ENCODE measurements at regions not wholly inside any gene's neighbourhood (a gene's known extent, or its start where the extent isn't known, plus 50 kb on each side); places are given as distances from the start of the nearest gene placed in this dataset.
"Not testable (repeated sequence)": the region's sequence is repeated elsewhere in the genome, so short reads cannot be mapped to it uniquely, and the experiment has no call there.

GRCh38 chr11:38884145-38884865 is 2286.3 kb upstream of the RAG2 start:
- Histone ChIP-seq H3K9me3 (replicated peaks in 1 of 11) (no peaks in the 10 kb centered on the region), H3K27me3 (no peaks in the 10 kb centered on the region), H3K4me3 (no peak overlapping the region), H3K4me2 (no peak overlapping the region), H4K20me1 (no peaks in the 10 kb centered on the region), H3K36me3 (no peaks in the 10 kb centered on the region), H3K27ac (no peak overlapping the region), H3K4me1 (no peaks in the 10 kb centered on the region), H3K9ac (no peak overlapping the region)
- TF ChIP-seq Cebpa-rat (IDR thresholded peaks at IDR 0.05) = no peak

- H4K20me1 ChIP-seq = no peaks in the 10 kb centered on the region
- H3K27ac ChIP-seq = no peak overlapping the region
- no peak overlapping the region for H3K4me2 ChIP-seq
- peaks cover 0 to 11% (median 0%) of the 10 kb centered on the region in 11 experiments; a peak in 6 of 22 replicates for H3K9me3 ChIP-seq (replicated peaks in 1 of 11)
- no peaks in the 10 kb centered on the region for H3K27me3 ChIP-seq
- H3K4me3 ChIP-seq = no peak overlapping the region
- no peak overlapping the region for H3K9ac ChIP-seq
- TF ChIP-seq Cebpa-rat (IDR thresholded peaks at IDR 0.05) = no peak
- H3K36me3 ChIP-seq = no peaks in the 10 kb centered on the region
- H3K4me1 ChIP-seq = no peaks in the 10 kb centered on the region
Observed at GRCh38 chr11:38867338-38867737, 2269.3 kb upstream of the RAG2 start.

- no peaks in the 10 kb centered on the region for H3K4me1 ChIP-seq
- H4K20me1 ChIP-seq = no peaks in the 10 kb centered on the region
- H3K36me3 ChIP-seq = no peaks in the 10 kb centered on the region
- no peak for TF ChIP-seq Cebpa-rat (IDR thresholded peaks at IDR 0.05)
- no peak overlapping the region for H3K4me2 ChIP-seq
- no peaks in the 10 kb centered on the region for H3K27me3 ChIP-seq
- H3K9ac ChIP-seq = no peak overlapping the region
- no peak overlapping the region for H3K4me3 ChIP-seq
- H3K27ac ChIP-seq = no peak overlapping the region
- H3K9me3 ChIP-seq (replicated peaks in 1 of 11) = peaks cover 0 to 11% (median 0%) of the 10 kb centered on the region in 11 experiments; a peak in 6 of 22 replicates
Observed at GRCh38 chr11:38865922-38866321, 2267.9 kb upstream of the RAG2 start.

GRCh38 chr11:38842991-38843390 is 2245.0 kb upstream of the RAG2 start:
- no peak overlapping the region for H3K4me3 ChIP-seq

DNA sequence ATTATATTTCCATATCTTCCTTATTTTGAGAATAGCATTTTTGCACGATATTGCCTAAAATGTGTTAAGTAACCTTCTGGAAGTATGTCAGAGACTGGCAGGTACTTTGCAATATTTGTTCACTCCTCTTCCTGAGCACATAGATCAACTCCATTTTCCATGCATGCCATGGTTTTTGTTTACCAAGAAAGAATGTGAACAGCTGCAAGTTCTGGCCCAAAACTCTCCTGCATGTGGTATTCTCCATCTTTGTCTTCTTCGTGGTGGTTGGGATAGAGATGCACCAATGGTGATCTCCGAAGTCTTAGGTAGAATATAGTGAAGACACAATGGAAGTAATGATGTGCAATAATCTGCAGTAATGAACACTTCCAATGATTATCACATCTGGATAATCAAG is 2241.0 kb upstream of the RAG2 start:
- Histone ChIP-seq H3K27me3 (no peaks in the 10 kb centered on the region), H4K20me1 (no peaks in the 10 kb centered on the region), H3K27ac (no peak overlapping the region), H3K4me1 (no peaks in the 10 kb centered on the region), H3K9ac (no peak overlapping the region), H3K4me2 (no peak overlapping the region), H3K4me3 (no peak overlapping the region), H3K9me3 (replicated peaks in 1 of 11) (no peaks in the 10 kb centered on the region), H3K36me3 (no peaks in the 10 kb centered on the region)
- TF ChIP-seq Cebpa-rat (IDR thresholded peaks at IDR 0.05) = no peak

More at GRCh38 chr11:38842991-38843390, 2245.0 kb upstream of the RAG2 start:
- no peak for TF ChIP-seq Cebpa-rat (IDR thresholded peaks at IDR 0.05)
- Histone ChIP-seq H3K9ac (no peak overlapping the region), H3K36me3 (no peaks in the 10 kb centered on the region), H3K9me3 (replicated peaks in 1 of 11) (no peaks in the 10 kb centered on the region; a peak in 1 of 22 replicates), H3K4me2 (no peak overlapping the region), H3K27ac (no peak overlapping the region), H3K4me1 (no peaks in the 10 kb centered on the region), H4K20me1 (no peaks in the 10 kb centered on the region), H3K27me3 (no peaks in the 10 kb centered on the region)

DNA sequence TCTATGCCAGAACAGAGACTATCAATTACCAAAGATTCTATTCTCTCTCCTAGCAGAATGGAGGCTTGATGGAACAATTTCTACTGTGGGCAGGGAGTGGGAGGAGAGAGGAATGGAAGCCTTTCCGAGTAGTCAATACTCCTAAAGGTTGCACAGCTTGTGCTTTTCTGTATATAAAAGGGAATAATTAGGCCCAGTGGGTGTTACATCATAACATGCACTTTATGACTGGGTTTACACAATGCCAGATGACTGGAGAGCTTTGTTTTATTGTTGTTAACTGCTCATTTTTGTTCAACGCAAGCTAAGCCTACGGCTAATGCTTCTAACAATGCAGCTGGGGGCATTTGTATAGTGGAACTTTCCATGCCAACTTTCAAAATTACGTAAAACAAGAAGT is 2237.9 kb upstream of the RAG2 start:
- Histone ChIP-seq H3K9ac (no peak overlapping the region), H3K27me3 (no peaks in the 10 kb centered on the region), H4K20me1 (no peaks in the 10 kb centered on the region), H3K9me3 (replicated peaks in 1 of 11) (no peaks in the 10 kb centered on the region), H3K4me1 (no peaks in the 10 kb centered on the region), H3K4me2 (no peak overlapping the region), H3K27ac (no peak overlapping the region), H3K36me3 (no peaks in the 10 kb centered on the region), H3K4me3 (no peak overlapping the region)
- no peak for TF ChIP-seq Cebpa-rat (IDR thresholded peaks at IDR 0.05)

GRCh38 chr11:38824573-38824972 is 2226.5 kb upstream of the RAG2 start:
- Histone ChIP-seq H3K9ac (no peak overlapping the region), H3K36me3 (no peaks in the 10 kb centered on the region), H3K27me3 (no peaks in the 10 kb centered on the region), H3K27ac (no peak overlapping the region), H3K9me3 (replicated peaks in 1 of 11) (peaks cover 0 to 26% (median 11%) of the 10 kb centered on the region in 11 experiments; a peak in 15 of 22 replicates), H3K4me3 (no peak overlapping the region), H4K20me1 (no peaks in the 10 kb centered on the region), H3K4me1 (no peaks in the 10 kb centered on the region), H3K4me2 (no peak overlapping the region)
- TF ChIP-seq Cebpa-rat (IDR thresholded peaks at IDR 0.05) = no peak

DNA sequence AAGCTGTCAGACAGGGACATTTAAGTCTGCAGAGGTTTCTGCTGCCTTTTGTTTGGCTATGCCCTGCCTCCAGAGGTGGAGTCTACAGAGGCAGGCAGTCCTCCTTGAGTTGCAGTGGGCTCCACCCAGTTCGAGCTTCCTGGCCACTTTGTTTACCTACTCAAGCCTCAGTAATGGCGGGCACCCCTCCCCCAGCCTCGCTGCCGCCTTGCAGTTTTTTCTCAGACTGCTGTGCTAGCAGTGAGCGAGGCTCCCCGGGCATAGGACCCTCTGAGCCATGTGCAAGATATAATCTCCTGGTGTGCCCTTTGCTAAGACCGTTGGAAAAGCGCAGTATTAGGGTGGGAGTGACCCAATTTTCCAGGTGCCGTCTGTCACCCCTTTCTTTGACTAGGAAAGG is 2223.8 kb upstream of the RAG2 start:
- H3K36me3 ChIP-seq; H3K9ac ChIP-seq; H3K4me3 ChIP-seq; H3K9me3 ChIP-seq (replicated peaks in 1 of 11); H3K27me3 ChIP-seq; H4K20me1 ChIP-seq; H3K4me2 ChIP-seq; H3K4me1 ChIP-seq; H3K27ac ChIP-seq: not testable (repeated sequence)

DNA sequence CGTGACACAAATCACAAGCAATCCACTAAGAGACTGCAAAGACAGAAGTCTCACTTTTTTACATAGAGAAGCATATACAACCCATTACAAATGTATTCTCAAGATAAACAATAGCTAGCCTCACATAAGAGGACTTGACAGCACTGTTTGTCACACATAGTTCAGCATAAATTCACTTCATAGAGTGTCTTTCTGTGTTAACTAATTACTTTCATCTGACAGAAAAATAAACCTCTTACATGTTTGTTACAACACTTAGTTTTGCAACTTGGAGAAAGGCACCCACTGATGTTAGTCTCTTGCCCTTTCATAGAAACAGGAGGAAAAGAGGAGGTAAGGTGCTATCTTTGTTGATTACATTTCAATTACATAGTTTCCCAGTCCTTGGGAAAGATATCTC is 2221.9 kb upstream of the RAG2 start:
- no peak overlapping the region for H3K27ac ChIP-seq
- no peak for TF ChIP-seq Cebpa-rat (IDR thresholded peaks at IDR 0.05)
- no peaks in the 10 kb centered on the region for H3K27me3 ChIP-seq
- no peaks in the 10 kb centered on the region for H3K36me3 ChIP-seq
- peaks cover 0 to 8% (median 0%) of the 10 kb centered on the region in 10 experiments; a peak in 3 of 20 replicates for H3K4me1 ChIP-seq
- H3K9ac ChIP-seq = no peak overlapping the region
- no peak overlapping the region for H3K4me2 ChIP-seq
- H4K20me1 ChIP-seq = no peaks in the 10 kb centered on the region
- H3K4me3 ChIP-seq = no peak overlapping the region
- 0 out of 22 replicates have a peak, but pooled peaks cover 0 to 3% (median 0%) of the 10 kb centered on the region in 11 experiments for H3K9me3 ChIP-seq (replicated peaks in 1 of 11)

DNA sequence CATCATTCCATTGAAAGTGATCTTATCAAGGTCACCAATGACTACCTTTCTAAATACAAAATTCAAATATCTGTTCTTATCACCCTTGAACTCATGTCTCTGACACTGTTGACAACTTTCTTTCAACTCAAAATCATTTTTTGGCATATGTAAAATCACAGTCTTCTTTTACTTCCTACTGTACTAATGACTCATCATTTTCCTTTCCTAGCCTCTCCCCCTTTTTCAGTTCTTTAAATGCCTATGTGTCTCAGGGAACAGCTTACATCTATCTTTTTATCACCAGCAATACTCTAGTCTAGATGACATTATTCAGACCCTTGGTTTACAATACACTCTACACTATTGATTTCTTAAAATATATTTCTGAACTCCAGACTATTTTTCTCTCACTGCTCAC is 2220.7 kb upstream of the RAG2 start:
- TF ChIP-seq Cebpa-rat (IDR thresholded peaks at IDR 0.05) = no peak
- Histone ChIP-seq H3K9me3 (replicated peaks in 1 of 11) (0 out of 22 replicates have a peak, but pooled peaks cover 0 to 3% (median 0%) of the 10 kb centered on the region in 11 experiments), H4K20me1 (no peaks in the 10 kb centered on the region), H3K27ac (no peak overlapping the region), H3K4me2 (peak overlapping the region in 2 of 11 experiments; percentile 19 to 27; a peak in 2 of 22 replicates), H3K4me3 (no peak overlapping the region), H3K36me3 (no peaks in the 10 kb centered on the region), H3K9ac (no peak overlapping the region), H3K27me3 (no peaks in the 10 kb centered on the region), H3K4me1 (peaks cover 0 to 8% (median 0%) of the 10 kb centered on the region in 10 experiments; a peak in 3 of 20 replicates)

Measured in BLaER1 treated with 17β-estradiol and CSF1 and Interleukin-3, amounts not matched to agents 10 nM and 100 nM (cell line).